Activated naive CD8-positive, alpha-beta T cell treated with anti-CD3 and anti-CD28 coated beads for 36 hours (primary cell): ENCODE measurements at regions not wholly inside any gene's neighbourhood (a gene's known extent, or its start where the extent isn't known, plus 50 kb on each side); places are given as distances from the start of the nearest gene placed in this dataset.

Experiments used
- DNase-seq: peaks from one replicate; pipeline ENCODE4 v3.0.0; 2021
- H3K27ac Mint-ChIP-seq: one replicate; pipeline ENCODE4 v1.8.0; 2022; ENCODE audit warnings: mild to moderate bottlenecking, moderate library complexity, mixed read lengths
- H3K27me3 Mint-ChIP-seq: one replicate; pipeline ENCODE4 v1.8.0; 2022; ENCODE audit warnings: mild to moderate bottlenecking, mixed read lengths
- H3K36me3 Mint-ChIP-seq: one replicate; pipeline ENCODE4 v1.8.0; 2021; ENCODE audit warnings: mild to moderate bottlenecking, mixed read lengths
- H3K4me1 Mint-ChIP-seq: one replicate; pipeline ENCODE4 v1.8.0; 2021; ENCODE audit warnings: mixed read lengths
- H3K4me3 Mint-ChIP-seq: one replicate; pipeline ENCODE4 v1.8.0; 2022; ENCODE audit warnings: mild to moderate bottlenecking, moderate library complexity, mixed read lengths
- H3K9me3 Mint-ChIP-seq: one replicate; pipeline ENCODE4 v1.8.0; 2022; ENCODE audit warnings: mixed read lengths

DNA sequence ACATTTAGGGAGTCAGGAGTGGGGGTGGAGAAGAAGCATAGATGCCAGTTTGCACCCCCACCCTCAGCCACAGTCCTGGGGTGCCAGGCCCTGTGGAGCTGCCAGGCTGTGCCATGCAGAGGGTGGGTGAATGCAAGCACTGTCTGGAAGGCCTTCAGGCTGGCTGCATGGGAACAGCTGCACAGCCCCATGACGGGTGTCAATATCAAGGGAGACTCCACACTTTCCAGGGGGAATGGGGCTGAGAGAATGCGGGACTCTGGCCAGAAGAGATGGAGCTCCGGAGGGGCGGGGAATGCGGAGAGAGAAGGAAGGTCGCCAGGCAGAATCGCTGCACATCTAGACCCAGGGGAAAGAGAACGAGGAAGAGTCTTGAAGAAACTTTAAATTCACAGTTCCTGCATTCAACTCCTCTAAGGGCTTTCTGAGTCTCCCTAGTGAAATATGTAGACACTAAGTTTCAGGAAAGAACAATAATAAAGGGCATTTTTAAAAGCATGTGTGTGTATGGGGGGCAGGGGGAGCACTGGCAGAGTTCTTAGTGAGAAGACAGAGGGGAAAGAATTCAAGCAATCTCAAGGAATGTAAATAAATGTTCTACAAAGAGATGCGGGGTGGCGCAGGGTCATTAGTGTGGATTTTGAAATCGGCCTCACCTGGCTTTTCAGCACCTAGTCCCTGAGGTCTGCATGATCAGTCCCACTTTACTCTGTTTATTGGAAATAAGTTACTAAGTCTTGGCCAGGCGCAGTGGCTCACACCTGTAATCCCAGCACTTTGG, 59.1 kb downstream of the BOD1 start:
- Mint-ChIP-seq H3K4me3 (no peak overlapping the region), H3K27me3 (peaks cover 19% of the 10 kb centered on the region), H3K4me1 (no peaks in the 10 kb centered on the region), H3K36me3 (peaks cover 1% of the 10 kb centered on the region), H3K27ac (no peak overlapping the region), H3K9me3 (peaks cover 14% of the 10 kb centered on the region)
- DNase-seq: no peak

DNA sequence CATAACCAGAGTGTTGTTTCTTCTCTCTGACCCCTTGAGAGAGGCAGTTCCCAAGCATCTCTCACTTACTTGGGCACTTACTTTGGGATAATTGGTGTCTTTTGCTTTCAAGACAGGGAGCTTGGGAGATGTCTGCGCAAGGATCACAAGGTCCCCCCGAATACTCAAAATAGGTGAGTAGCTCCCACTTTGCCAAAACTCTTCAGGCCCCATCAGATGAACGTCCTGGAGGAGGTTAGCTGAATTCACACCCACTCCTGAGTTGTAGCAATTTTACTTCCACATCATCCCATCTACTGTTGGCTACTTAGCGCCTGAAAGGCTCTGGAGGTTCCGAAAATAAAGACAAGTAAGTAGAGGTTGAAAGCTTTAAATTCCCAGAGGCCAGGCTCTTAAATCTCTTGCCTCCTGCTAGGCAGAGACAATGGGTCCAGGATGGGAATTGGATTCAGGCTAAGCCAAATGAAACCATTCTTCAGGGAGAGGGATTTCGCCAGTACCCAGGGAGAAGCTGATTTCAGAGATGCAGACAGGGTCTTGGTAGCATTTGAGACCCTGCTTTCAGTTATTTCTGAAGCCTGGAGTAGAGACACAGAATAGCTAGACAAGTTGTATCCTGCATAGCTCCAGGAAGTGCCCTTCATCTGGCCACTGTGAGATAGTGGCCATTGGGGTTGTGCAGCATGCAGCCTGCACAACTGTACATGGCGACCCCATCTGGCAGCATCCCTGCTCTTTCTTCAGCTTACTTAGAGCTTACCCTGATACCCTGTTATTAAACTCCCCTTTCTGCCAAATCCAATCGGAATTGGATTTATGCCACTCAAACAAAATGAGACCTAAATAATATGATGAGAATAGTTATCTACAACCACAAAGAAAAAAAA, 60.1 kb downstream of the BOD1 start:
- Mint-ChIP-seq H3K4me1 (no peaks in the 10 kb centered on the region), H3K36me3 (no peaks in the 10 kb centered on the region), H3K9me3 (peaks cover 12% of the 10 kb centered on the region), H3K27me3 (peaks cover 16% of the 10 kb centered on the region), H3K27ac (no peak overlapping the region), H3K4me3 (no peak overlapping the region)
- DNase-seq: no peak

DNA sequence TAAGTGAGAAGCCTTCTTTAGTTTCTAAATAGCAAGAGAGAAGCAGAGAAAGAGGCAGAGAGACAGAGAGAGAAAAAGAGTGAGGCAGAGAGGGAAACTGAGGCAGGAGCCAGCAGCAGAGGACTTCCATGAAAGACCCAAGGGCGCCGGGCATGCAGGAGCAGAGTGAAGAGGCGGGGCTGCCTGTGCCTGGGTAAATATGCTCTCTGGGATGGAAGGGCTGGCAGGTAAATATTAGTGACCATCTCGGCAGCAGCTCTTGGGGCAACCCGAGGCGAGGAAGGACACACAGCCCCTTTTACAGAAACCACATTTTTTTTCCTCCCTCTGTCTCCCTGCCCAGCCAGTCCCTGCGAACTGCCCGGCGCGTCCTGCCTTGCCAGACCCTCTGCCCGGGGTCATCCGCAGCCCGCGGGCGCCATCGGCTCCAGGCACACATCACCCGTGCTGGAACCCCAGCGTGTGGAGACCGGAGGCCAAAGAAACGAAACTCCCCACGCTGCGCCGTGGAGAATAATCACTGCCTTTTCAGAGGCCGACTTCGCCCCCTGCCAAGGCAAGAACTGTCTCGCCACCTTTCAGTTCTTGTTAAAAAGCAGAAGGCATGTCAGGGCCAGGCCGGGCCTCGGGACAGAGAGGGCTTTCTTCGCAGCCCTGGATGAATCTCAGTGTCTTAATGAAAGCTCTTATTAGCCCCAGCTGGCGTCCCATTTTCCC, 61.3 kb downstream of the BOD1 start:
- Mint-ChIP-seq H3K9me3 (peaks cover 2% of the 10 kb centered on the region), H3K27ac (no peak overlapping the region), H3K36me3 (no peaks in the 10 kb centered on the region), H3K4me3 (no peak overlapping the region), H3K4me1 (no peaks in the 10 kb centered on the region), H3K27me3 (peaks cover 15% of the 10 kb centered on the region)
- no peak for DNase-seq

DNA sequence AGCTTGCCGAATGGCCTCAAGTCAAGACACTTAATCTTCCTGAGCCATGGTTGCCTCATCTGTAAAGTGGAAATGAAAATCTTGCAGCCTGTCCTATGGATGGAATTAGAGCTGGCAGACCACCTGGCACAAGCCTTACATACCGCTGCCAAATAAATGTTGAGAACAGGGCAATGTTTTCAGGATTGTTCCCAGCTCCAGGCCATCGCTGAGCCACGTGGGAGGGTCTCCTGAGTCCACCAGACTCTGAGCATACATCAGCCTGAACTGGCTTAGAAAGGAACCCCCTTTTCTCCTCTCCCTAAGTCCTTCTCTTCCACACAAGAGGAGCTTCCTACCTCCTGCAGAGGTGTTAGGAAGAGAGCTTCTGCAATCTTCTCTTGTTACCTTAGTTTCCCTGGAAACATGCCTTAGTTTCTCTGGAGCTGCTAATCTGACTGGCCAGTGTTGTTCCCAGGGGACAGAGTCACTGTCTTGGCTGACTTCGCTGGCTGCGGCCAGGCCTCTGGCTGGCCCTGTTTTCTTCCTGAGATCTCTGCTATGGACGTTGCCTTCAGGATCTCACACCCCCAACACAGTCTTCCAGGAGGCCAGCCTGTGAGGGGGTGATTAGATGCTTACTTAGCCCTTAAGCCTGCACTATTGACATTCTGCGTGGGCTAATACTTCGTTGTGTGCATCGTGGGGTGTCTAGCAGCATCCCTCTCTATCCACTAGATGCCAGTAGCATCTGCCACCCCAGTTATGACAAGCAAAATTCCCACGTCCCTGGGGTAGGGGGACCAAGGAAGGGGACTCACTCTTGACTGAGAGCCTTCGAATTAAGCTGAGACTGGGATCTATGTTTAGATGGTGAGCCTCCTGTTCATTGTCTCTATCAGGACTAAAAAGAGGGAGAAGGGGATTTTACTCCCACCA, 62.2 kb downstream of the BOD1 start:
- Mint-ChIP-seq H3K4me1 (no peaks in the 10 kb centered on the region), H3K4me3 (no peak overlapping the region), H3K36me3 (no peaks in the 10 kb centered on the region), H3K27ac (no peak overlapping the region), H3K9me3 (no peaks in the 10 kb centered on the region), H3K27me3 (peaks cover 15% of the 10 kb centered on the region)
- no peak for DNase-seq

DNA sequence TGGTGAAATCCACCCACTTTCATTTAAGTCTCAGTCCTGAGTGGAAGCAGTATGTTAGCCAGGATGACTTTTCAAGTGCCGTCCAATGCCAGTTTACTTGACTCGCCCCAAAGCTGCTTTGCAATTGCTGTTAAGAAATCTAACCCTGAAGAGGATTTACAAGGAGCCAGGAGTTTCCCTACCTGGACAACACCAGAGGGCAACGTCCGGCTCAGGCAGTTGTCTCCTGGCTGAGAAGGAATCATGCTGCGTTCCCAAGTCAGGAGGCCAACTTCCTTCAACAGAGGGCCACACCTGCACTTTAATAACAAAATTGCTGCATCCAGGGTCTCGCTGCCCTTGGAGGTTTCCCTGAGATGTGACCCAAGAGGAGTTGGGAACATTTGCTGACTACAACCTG, 65.8 kb downstream of the BOD1 start:
- Mint-ChIP-seq H3K9me3 (no peaks in the 10 kb centered on the region), H3K36me3 (no peaks in the 10 kb centered on the region), H3K27me3 (peaks cover 22% of the 10 kb centered on the region), H3K4me1 (no peaks in the 10 kb centered on the region), H3K4me3 (no peak overlapping the region), H3K27ac (no peak overlapping the region)
- DNase-seq: no peak

DNA sequence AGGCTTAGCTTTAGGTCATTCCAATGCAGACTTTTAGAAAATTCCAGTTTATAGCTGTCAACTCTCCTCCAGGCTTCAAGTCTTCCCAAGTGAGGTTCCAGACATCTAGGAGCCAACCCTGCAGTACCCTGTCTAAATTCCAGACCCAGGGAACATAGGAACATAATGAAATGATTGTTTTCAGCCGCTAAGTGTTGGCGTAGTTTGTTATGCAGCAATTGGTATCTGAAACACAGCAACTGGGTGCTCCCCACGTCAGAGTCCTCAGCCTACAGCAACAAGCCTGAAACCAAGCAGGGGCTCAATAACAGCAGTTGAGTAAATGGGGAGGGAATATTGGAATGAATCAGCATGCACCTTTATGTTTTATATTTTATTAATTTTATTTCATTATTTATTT, 66.8 kb downstream of the BOD1 start:
- H3K4me3 Mint-ChIP-seq: no peak overlapping the region
- H3K9me3 Mint-ChIP-seq: no peaks in the 10 kb centered on the region
- no peaks in the 10 kb centered on the region for H3K36me3 Mint-ChIP-seq
- H3K4me1 Mint-ChIP-seq: no peaks in the 10 kb centered on the region
- DNase-seq: no peak
- H3K27me3 Mint-ChIP-seq: peaks cover 22% of the 10 kb centered on the region
- H3K27ac Mint-ChIP-seq: no peak overlapping the region

DNA sequence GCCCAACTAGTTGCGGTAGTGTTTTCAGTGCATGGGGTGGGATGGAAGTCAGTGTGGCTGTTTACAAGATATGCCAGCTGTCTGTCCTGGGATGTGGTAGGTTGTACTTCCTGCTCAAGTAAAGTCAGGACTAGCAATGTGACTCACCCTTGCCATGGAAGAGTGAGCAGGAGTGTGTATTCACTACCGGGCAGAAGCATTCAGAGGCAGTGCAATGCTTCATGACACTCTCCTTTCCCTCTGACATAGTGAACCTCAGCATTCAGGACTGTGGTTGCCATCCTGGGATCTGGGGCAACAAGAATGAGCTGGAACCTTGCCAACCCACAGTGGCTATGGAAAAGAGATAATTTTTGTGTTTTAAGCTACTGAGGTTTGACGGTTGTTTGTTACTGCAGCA, 68.9 kb downstream of the BOD1 start:
- no peak for DNase-seq
- Mint-ChIP-seq H3K4me3 (no peak overlapping the region), H3K4me1 (no peaks in the 10 kb centered on the region), H3K9me3 (no peaks in the 10 kb centered on the region), H3K36me3 (no peaks in the 10 kb centered on the region), H3K27ac (no peak overlapping the region), H3K27me3 (peaks cover 18% of the 10 kb centered on the region)

DNA sequence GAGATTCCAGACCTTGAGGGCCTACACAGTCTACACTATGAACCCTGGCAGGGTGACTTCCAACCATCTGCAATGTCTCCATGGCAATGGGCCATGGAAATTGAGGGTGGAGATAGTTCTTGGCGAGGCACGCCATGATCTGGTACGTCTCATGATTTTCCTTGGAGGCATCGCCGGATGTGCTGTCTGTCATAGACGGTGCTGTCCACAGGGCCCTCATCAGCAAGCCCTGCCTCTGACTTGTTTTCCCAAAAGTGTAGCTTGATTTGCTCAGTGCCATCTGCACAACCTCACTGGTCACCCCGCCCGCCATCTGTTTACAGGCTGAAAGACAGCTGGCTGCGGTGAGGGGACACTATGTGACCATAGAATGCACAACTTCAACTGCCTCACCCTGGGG, 73.5 kb downstream of the BOD1 start:
- Mint-ChIP-seq H3K4me3 (no peak overlapping the region), H3K9me3 (no peaks in the 10 kb centered on the region), H3K27me3 (peaks cover 7% of the 10 kb centered on the region), H3K36me3 (no peaks in the 10 kb centered on the region), H3K4me1 (no peaks in the 10 kb centered on the region), H3K27ac (no peak overlapping the region)
- DNase-seq: no peak

DNA sequence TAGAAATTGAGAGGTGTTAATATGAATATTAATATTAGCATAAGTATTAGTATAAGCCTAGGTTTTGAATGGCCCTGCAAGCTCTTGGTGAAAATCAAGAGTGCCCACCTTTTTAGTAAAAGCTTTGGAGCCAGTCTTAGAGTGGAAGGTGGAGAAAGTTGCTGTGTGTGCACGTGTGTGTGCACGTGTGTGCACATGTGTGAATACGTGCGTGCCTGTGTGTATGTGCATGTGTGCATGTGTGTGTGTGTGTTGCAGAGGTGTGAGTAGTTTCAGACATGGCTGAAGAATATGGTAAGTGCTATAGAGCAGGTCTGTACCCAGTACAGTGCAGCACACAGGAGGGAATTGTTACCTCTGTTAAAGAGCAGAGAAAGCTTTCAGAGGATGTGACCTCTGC, 74.3 kb downstream of the BOD1 start:
- H3K4me1 Mint-ChIP-seq: no peaks in the 10 kb centered on the region
- H3K27ac Mint-ChIP-seq: no peak overlapping the region
- no peak for DNase-seq
- no peak overlapping the region for H3K4me3 Mint-ChIP-seq
- H3K36me3 Mint-ChIP-seq: no peaks in the 10 kb centered on the region
- H3K27me3 Mint-ChIP-seq: peaks cover 6% of the 10 kb centered on the region
- no peaks in the 10 kb centered on the region for H3K9me3 Mint-ChIP-seq

DNA sequence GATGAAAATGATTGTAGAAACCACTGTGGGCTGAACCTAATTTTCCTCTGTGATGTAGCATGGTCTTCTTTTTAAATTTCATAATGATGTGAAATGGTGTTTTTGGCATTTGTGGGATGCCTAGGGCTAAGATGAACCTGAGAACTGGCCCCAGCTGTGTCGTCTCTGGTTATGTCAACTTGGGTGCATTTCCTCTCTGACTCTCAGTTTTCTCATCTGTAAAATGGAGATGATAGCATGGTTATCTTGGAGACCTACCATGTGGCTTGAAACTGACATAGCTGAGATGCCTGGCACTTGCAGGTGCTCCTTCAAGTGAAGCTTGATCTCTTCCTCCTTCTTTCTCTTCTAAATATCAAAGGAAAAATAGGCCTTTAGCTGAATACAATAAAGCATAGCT, 77.8 kb downstream of the BOD1 start:
- no peak for DNase-seq
- no peaks in the 10 kb centered on the region for H3K4me1 Mint-ChIP-seq
- H3K27ac Mint-ChIP-seq: no peak overlapping the region
- no peaks in the 10 kb centered on the region for H3K9me3 Mint-ChIP-seq
- no peak overlapping the region for H3K4me3 Mint-ChIP-seq
- H3K36me3 Mint-ChIP-seq: no peaks in the 10 kb centered on the region
- peaks cover 13% of the 10 kb centered on the region for H3K27me3 Mint-ChIP-seq

DNA sequence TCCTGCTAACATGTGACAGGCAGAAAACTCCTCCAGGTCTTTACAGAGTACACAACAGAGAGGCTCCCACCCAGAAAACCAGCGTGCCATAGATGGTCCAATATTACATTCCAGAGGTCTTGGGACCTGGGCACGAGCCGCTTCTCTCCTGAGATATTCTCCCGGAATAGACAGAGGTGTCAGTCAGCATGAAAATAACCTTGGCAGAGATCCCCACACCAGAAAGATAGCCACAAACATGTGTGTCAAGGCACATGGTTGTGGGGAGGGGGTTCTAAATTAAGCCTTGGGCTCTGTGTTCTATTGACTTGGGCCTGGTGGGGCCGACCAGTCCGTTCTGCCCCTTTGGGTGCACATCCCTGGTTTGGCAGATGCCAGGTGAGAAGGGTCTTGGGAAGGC, 78.4 kb downstream of the BOD1 start:
- Mint-ChIP-seq H3K4me1 (no peaks in the 10 kb centered on the region), H3K36me3 (no peaks in the 10 kb centered on the region), H3K4me3 (no peak overlapping the region), H3K27me3 (peaks cover 13% of the 10 kb centered on the region), H3K27ac (no peak overlapping the region), H3K9me3 (no peaks in the 10 kb centered on the region)
- DNase-seq: no peak

DNA sequence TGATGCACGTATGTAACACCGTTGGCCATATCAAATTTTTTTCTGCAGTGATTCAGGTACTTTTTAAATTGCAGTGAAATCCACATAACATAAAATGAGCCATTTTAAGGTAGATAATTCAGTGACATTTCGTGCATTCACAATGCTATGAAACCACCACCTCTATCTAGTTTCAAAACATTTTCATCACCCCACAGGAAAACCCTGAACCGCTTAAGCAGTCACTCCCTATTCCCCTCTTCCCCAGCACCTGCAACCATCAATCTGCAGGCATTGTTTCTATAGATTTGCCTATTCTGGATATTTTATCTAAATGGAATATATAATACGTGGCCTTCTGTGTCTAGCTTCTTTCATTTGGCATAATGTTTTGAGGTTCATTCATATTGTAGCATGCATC, 79.2 kb downstream of the BOD1 start:
- Mint-ChIP-seq H3K9me3 (no peaks in the 10 kb centered on the region), H3K27ac (no peak overlapping the region)

DNA sequence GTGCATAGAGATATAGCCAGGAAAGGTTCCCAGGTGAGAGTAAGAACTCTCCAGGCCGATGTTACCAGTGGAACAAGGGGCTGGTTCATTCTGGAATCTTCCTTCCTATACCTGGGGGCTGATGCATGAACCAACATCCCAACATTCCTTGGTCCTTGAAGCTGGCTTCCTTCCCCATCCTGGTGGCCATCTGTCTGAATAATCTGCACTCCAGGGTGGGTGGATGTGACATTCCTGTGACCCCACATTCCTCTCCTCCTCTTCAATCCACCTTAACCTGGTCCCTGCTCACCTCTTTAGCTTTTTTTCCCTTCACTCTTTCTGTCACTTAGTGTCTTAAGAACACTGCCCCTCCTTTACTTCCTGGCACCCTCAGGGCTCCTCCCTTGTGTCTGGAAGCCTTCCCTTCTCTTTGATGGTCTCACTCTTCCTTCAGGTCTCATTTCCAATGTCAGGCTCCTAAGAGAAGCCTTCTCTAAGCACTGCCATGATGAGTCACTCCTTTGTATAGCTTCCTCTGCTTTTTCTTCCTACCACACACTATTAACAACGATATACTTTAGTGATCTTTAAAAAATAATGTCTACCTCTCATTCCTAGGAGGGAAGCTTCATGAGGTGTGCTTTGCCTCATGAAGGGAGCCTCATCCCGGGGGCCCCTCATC, 80.3 kb downstream of the BOD1 start:
- H3K27me3 Mint-ChIP-seq: peaks cover 10% of the 10 kb centered on the region
- no peak for DNase-seq

More for the DNA sequence above, 79.2 kb downstream of the BOD1 start:
- Mint-ChIP-seq H3K4me1 (no peaks in the 10 kb centered on the region), H3K27me3 (peaks cover 13% of the 10 kb centered on the region), H3K4me3 (no peak overlapping the region), H3K36me3 (no peaks in the 10 kb centered on the region)
- no peak for DNase-seq

More for the DNA sequence above, 80.3 kb downstream of the BOD1 start:
- H3K9me3 Mint-ChIP-seq: no peaks in the 10 kb centered on the region
- no peaks in the 10 kb centered on the region for H3K36me3 Mint-ChIP-seq
- H3K27ac Mint-ChIP-seq: no peak overlapping the region
- no peaks in the 10 kb centered on the region for H3K4me1 Mint-ChIP-seq
- no peak overlapping the region for H3K4me3 Mint-ChIP-seq
